ENCODE measurements at regions not wholly inside any gene's neighbourhood (a gene's known extent, or its start where the extent isn't known, plus 50 kb on each side); places are given as distances from the start of the nearest gene placed in this dataset.
A peak's percentile ranks its signal among the peaks of the same experiment; 100 is the strongest.
"Not testable (repeated sequence)": the region's sequence is repeated elsewhere in the genome, so short reads cannot be mapped to it uniquely, and the experiment has no call there.

DNA sequence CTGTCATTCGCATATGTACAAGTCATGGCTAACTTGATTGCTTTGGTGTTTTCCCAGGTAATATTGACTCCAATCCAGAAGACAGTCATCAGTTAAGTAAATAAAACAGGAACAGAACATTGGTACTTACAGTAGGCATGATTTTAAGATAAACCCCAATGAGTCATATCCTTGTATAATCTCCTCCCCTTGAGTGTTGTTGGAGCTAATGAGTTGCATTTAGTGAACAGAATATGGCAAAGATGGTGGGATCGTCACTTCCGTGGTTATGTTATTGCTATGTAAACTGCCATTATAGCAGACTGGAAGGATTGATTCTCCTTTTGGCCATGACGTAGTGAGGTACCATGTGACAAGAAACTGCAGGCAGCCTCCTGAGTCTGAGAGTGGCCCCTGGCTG is 102.2 kb downstream of the TMX1 start:
- Histone ChIP-seq H3K4me1 (ENCODE audit: control insufficient read depth, insufficient read depth, low read length) (no peaks in the 10 kb centered on the region), H3K4me3 (ENCODE audit: low read length) (no peak overlapping the region), H3K27me3 (ENCODE audit: control insufficient read depth, insufficient read depth, low read length) (no peaks in the 10 kb centered on the region), H3K27ac (ENCODE audit: low read length) (no peak overlapping the region), H3K36me3 (ENCODE audit: control insufficient read depth, insufficient read depth, low read length) (no peaks in the 10 kb centered on the region), H3K9me3 (ENCODE audit: control insufficient read depth, low read depth, low read length) (no peaks in the 10 kb centered on the region)
- WGBS (ENCODE audit: insufficient coverage, low lambda C conversion rate), result 100% methylated on average over 1 of the region's 4 CpGs
- no peak for DNase-seq

GRCh38 chr14:51351997-51352396 is 112.0 kb downstream of the TMX1 start:
- WGBS (ENCODE audit: insufficient coverage, low lambda C conversion rate), result 82% methylated on average over 2 of the region's 20 CpGs
- Histone ChIP-seq H3K27ac (ENCODE audit: low read length) (no peak overlapping the region), H3K27me3 (ENCODE audit: control insufficient read depth, insufficient read depth, low read length) (no peaks in the 10 kb centered on the region), H3K36me3 (ENCODE audit: control insufficient read depth, insufficient read depth, low read length) (no peaks in the 10 kb centered on the region), H3K9me3 (ENCODE audit: control insufficient read depth, low read depth, low read length) (peaks cover 3% of the 10 kb centered on the region), H3K4me1 (ENCODE audit: control insufficient read depth, insufficient read depth, low read length) (no peaks in the 10 kb centered on the region), H3K4me3 (ENCODE audit: low read length) (no peak overlapping the region)
- no peak for DNase-seq

GRCh38 chr14:51353901-51354300 is 113.9 kb downstream of the TMX1 start:
- Histone ChIP-seq H3K4me3 (ENCODE audit: low read length) (no peak overlapping the region), H3K27ac (ENCODE audit: low read length) (no peak overlapping the region), H3K27me3 (ENCODE audit: control insufficient read depth, insufficient read depth, low read length) (no peaks in the 10 kb centered on the region), H3K36me3 (ENCODE audit: control insufficient read depth, insufficient read depth, low read length) (no peaks in the 10 kb centered on the region), H3K4me1 (ENCODE audit: control insufficient read depth, insufficient read depth, low read length) (no peaks in the 10 kb centered on the region), H3K9me3 (ENCODE audit: control insufficient read depth, low read depth, low read length) (peaks cover 3% of the 10 kb centered on the region)
- no CpG with 5 or more reads among the region's 1 CpG for WGBS (ENCODE audit: insufficient coverage, low lambda C conversion rate)
- no peak for DNase-seq

DNA sequence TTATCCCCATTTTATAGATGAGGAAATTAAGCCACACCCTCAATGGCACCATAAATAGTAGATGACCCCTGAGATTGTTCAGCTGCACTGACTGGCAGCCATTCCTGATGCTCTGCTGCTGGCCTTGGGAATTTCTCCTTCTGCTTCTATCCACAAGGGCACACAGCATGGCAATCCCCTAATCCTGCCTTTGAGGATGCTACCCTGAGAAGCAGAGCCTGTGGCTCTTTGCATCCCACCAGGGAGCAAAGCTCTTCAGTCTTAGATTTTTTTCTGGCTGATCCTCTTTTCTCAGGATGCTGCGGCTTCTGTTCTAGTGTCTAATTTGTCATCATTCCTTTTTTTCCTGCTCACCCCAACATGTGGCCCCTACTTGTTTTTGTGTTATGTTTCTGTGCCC is 114.8 kb downstream of the TMX1 start:
- WGBS (ENCODE audit: insufficient coverage, low lambda C conversion rate), result 100% methylated on average over 1 of the region's 1 CpG
- Histone ChIP-seq H3K27ac (ENCODE audit: low read length) (no peak overlapping the region), H3K27me3 (ENCODE audit: control insufficient read depth, insufficient read depth, low read length) (no peaks in the 10 kb centered on the region), H3K36me3 (ENCODE audit: control insufficient read depth, insufficient read depth, low read length) (no peaks in the 10 kb centered on the region), H3K4me1 (ENCODE audit: control insufficient read depth, insufficient read depth, low read length) (no peaks in the 10 kb centered on the region), H3K4me3 (ENCODE audit: low read length) (no peak overlapping the region), H3K9me3 (ENCODE audit: control insufficient read depth, low read depth, low read length) (peaks cover 3% of the 10 kb centered on the region)
- no peak for DNase-seq

DNA sequence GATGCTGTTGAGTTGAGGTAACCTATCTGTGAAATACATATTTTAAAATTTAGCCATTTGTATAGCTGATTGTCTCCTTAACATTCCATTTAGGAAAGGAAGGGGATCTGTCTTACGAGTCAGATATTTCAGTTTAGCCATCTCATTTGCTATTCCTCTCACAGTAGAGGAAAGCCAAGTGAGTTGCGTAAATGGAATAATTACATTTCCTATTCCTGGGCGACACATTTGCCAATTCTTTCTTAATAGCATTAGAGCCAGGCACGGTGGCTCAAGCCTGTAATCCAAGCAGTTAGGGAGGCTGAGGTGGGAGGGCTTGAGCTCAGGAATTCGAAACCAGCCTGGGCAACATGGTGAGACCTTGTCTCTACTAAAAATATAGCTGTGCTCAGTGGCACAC is 116.3 kb downstream of the TMX1 start:
- Histone ChIP-seq H3K27ac (ENCODE audit: low read length) (no peak overlapping the region), H3K4me1 (ENCODE audit: control insufficient read depth, insufficient read depth, low read length) (no peaks in the 10 kb centered on the region), H3K27me3 (ENCODE audit: control insufficient read depth, insufficient read depth, low read length) (no peaks in the 10 kb centered on the region), H3K4me3 (ENCODE audit: low read length) (no peak overlapping the region), H3K36me3 (ENCODE audit: control insufficient read depth, insufficient read depth, low read length) (no peaks in the 10 kb centered on the region), H3K9me3 (ENCODE audit: control insufficient read depth, low read depth, low read length) (peaks cover 3% of the 10 kb centered on the region)
- no CpG with 5 or more reads among the region's 5 CpGs for WGBS (ENCODE audit: insufficient coverage, low lambda C conversion rate)
- DNase-seq, result no peak

- Histone ChIP-seq H3K36me3 (ENCODE audit: control insufficient read depth, insufficient read depth, low read length) (no peaks in the 10 kb centered on the region), H3K27me3 (ENCODE audit: control insufficient read depth, insufficient read depth, low read length) (no peaks in the 10 kb centered on the region), H3K4me1 (ENCODE audit: control insufficient read depth, insufficient read depth, low read length) (no peaks in the 10 kb centered on the region), H3K27ac (ENCODE audit: low read length) (no peak overlapping the region), H3K4me3 (ENCODE audit: low read length) (no peak overlapping the region), H3K9me3 (ENCODE audit: control insufficient read depth, low read depth, low read length) (no peaks in the 10 kb centered on the region)
- WGBS (ENCODE audit: insufficient coverage, low lambda C conversion rate), result 100% methylated on average over 2 of the region's 3 CpGs
- DNase-seq, result no peak
Measured at GRCh38 chr14:51357250-51357649, 117.2 kb downstream of the TMX1 start.

GRCh38 chr14:51360592-51360991 is 120.5 kb downstream of the TMX1 start:
- Histone ChIP-seq H3K27ac (ENCODE audit: low read length) (no peak overlapping the region), H3K9me3 (ENCODE audit: control insufficient read depth, low read depth, low read length) (no peaks in the 10 kb centered on the region), H3K4me1 (ENCODE audit: control insufficient read depth, insufficient read depth, low read length) (no peaks in the 10 kb centered on the region), H3K27me3 (ENCODE audit: control insufficient read depth, insufficient read depth, low read length) (no peaks in the 10 kb centered on the region), H3K36me3 (ENCODE audit: control insufficient read depth, insufficient read depth, low read length) (no peaks in the 10 kb centered on the region), H3K4me3 (ENCODE audit: low read length) (no peak overlapping the region)
- 96% methylated on average over 5 of the region's 7 CpGs for WGBS (ENCODE audit: insufficient coverage, low lambda C conversion rate)
- no peak for DNase-seq

GRCh38 chr14:51365241-51365965 is 125.4 kb downstream of the TMX1 start:
- H3K27ac ChIP-seq (ENCODE audit: low read length), result no peak overlapping the region
- DNase-seq, result no peak
- H3K36me3 ChIP-seq (ENCODE audit: control insufficient read depth, insufficient read depth, low read length), result no peaks in the 10 kb centered on the region
- H3K4me3 ChIP-seq (ENCODE audit: low read length), result no peak overlapping the region
- no peaks in the 10 kb centered on the region for H3K27me3 ChIP-seq (ENCODE audit: control insufficient read depth, insufficient read depth, low read length)
- H3K4me1 ChIP-seq (ENCODE audit: control insufficient read depth, insufficient read depth, low read length), result no peaks in the 10 kb centered on the region
- H3K9me3 ChIP-seq (ENCODE audit: control insufficient read depth, low read depth, low read length), result no peaks in the 10 kb centered on the region
- WGBS (ENCODE audit: insufficient coverage, low lambda C conversion rate), result 65% methylated on average over 4 of the region's 7 CpGs

- not testable (repeated sequence) for H3K4me3 ChIP-seq (ENCODE audit: low read length); H3K9me3 ChIP-seq (ENCODE audit: control insufficient read depth, low read depth, low read length); H3K36me3 ChIP-seq (ENCODE audit: control insufficient read depth, insufficient read depth, low read length); H3K27me3 ChIP-seq (ENCODE audit: control insufficient read depth, insufficient read depth, low read length); H3K4me1 ChIP-seq (ENCODE audit: control insufficient read depth, insufficient read depth, low read length); H3K27ac ChIP-seq (ENCODE audit: low read length); DNase-seq
- WGBS (ENCODE audit: insufficient coverage, low lambda C conversion rate), result no CpG with 5 or more reads among the region's 14 CpGs
Measured at GRCh38 chr14:51366460-51366859, 126.4 kb downstream of the TMX1 start.

- not testable (repeated sequence) for H3K27ac ChIP-seq (ENCODE audit: low read length); H3K36me3 ChIP-seq (ENCODE audit: control insufficient read depth, insufficient read depth, low read length); H3K9me3 ChIP-seq (ENCODE audit: control insufficient read depth, low read depth, low read length); H3K4me3 ChIP-seq (ENCODE audit: low read length); H3K4me1 ChIP-seq (ENCODE audit: control insufficient read depth, insufficient read depth, low read length); H3K27me3 ChIP-seq (ENCODE audit: control insufficient read depth, insufficient read depth, low read length)
- no CpG with 5 or more reads among the region's 7 CpGs for WGBS (ENCODE audit: insufficient coverage, low lambda C conversion rate)
- peak in 1 of 2 donors; percentile 22 for DNase-seq
Measured at GRCh38 chr14:51366866-51367599, 127.0 kb downstream of the TMX1 start.

DNA sequence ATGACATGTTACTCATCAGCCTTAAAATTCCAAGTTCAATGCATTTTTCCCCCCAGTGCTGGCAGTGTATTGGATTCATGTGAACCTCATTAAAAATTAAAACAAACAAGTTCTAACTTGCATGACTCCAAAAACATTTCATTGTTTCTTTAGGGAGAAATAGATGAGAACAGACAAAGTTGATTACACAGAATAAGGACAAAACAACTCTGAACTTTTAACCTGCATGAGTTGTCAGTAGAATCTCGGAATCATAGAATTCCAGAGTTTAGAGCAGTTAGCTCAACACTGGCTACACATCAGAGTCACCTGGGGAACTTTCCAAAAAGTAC is 127.5 kb downstream of the TMX1 start:
- Histone ChIP-seq H3K36me3 (ENCODE audit: control insufficient read depth, insufficient read depth, low read length) (no peaks in the 10 kb centered on the region), H3K9me3 (ENCODE audit: control insufficient read depth, low read depth, low read length) (no peaks in the 10 kb centered on the region), H3K4me1 (ENCODE audit: control insufficient read depth, insufficient read depth, low read length) (no peaks in the 10 kb centered on the region), H3K4me3 (ENCODE audit: low read length) (no peak overlapping the region), H3K27me3 (ENCODE audit: control insufficient read depth, insufficient read depth, low read length) (no peaks in the 10 kb centered on the region), H3K27ac (ENCODE audit: low read length) (no peak overlapping the region)
- no peak for DNase-seq
- WGBS (ENCODE audit: insufficient coverage, low lambda C conversion rate), result no CpG with 5 or more reads among the region's 1 CpG
